IMR-90 (cell line): ENCODE measurements at regions not wholly inside any gene's neighbourhood (a gene's known extent, or its start where the extent isn't known, plus 50 kb on each side); places are given as distances from the start of the nearest gene placed in this dataset.

ENCODE experiments used
- ATAC-seq: fragments of 200-7000 bp; cut with Tn5 transposase; 2 replicates; pipeline ENCODE4 v1.9.1; 2020; ENCODE audit warnings: low read depth, mild to moderate bottlenecking, moderate library complexity
- BruUV-seq: library from RNA; stranded (reverse); fragments of 400-500 nt; replicated peaks from 2 replicates; lab custom pipeline; 2021; lab: Mats Ljungman, UMichigan
- CTCF ChIA-PET: fragments of 300-600 bp; formaldehyde crosslinking; extraction: SDS; loops from one replicate; lab custom pipeline; 2021; ENCODE audit warnings: antibody characterized with exemption; lab: Yijun Ruan, JAX
- POLR2A ChIA-PET: fragments of 300-600 bp; sonication (Branson Sonifier 250); formaldehyde crosslinking; loops from one replicate; lab custom pipeline; 2022; ENCODE audit warnings: antibody characterized with exemption; ENCODE audit not compliant: unreplicated experiment; lab: Charles Lee
- DNase-seq: peaks from one replicate; pipeline ENCODE4 v3.0.0; 2013
- H2AFZ ChIP-seq: replicated peaks from 2 replicates; pipeline ENCODE3; 2013; ENCODE audit warnings: low read length, mild to moderate bottlenecking; ENCODE audit not compliant: poor library complexity
- H2AK5ac ChIP-seq: 2 replicates; pipeline ENCODE4 v1.6.1; 2013; ENCODE audit warnings: low read depth, low read length, inconsistent platforms
- H2AK9ac ChIP-seq: replicated peaks from 2 replicates; pipeline ENCODE3; 2013; ENCODE audit warnings: mild to moderate bottlenecking, low read depth, low read length, moderate library complexity; ENCODE audit not compliant: poor library complexity
- H2BK120ac ChIP-seq: 2 replicates; pipeline ENCODE4 v1.6.1; 2013; ENCODE audit warnings: low read depth, low read length, inconsistent platforms
- H2BK15ac ChIP-seq: 3 replicates; pipeline ENCODE4 v1.6.1; 2013; ENCODE audit warnings: low read depth, low read length, inconsistent platforms
- H2BK20ac ChIP-seq: 2 replicates; pipeline ENCODE4 v1.6.1; 2013; ENCODE audit warnings: low read depth, mild to moderate bottlenecking, inconsistent platforms, low read length, moderate library complexity
- H2BK5ac ChIP-seq: 2 replicates; pipeline ENCODE4 v1.6.1; 2013; ENCODE audit warnings: mild to moderate bottlenecking, low read depth, low read length, inconsistent platforms; ENCODE audit not compliant: poor library complexity, severe bottlenecking
- H3K14ac ChIP-seq: replicated peaks from 2 replicates; pipeline ENCODE4 v1.6.1; 2013; ENCODE audit warnings: low read depth, low read length, inconsistent platforms
- H3K18ac ChIP-seq: 2 replicates; pipeline ENCODE4 v1.6.1; 2013; ENCODE audit warnings: low read depth, low read length, control low read depth
- H3K23ac ChIP-seq: 2 replicates; pipeline ENCODE4 v1.6.1; 2013; ENCODE audit warnings: low read depth, low read length, inconsistent platforms
- H3K27ac ChIP-seq: 2 replicates; pipeline ENCODE4 v1.5.1; 2013; ENCODE audit warnings: mild to moderate bottlenecking, control low read depth, low read length; ENCODE audit not compliant: insufficient read depth
- H3K27me3 ChIP-seq: 2 replicates; pipeline ENCODE4 v1.6.1; 2013; ENCODE audit warnings: low read length; ENCODE audit not compliant: control insufficient read depth, insufficient read depth
- H3K36me3 ChIP-seq: 2 replicates; pipeline ENCODE4 v1.6.1; 2013; ENCODE audit warnings: low read length, mixed read lengths; ENCODE audit not compliant: control insufficient read depth, insufficient read depth
- H3K4ac ChIP-seq: 2 replicates; pipeline ENCODE4 v1.6.1; 2013; ENCODE audit warnings: low read depth, low read length, inconsistent platforms
- H3K4me1 ChIP-seq: 2 replicates; pipeline ENCODE4 v1.6.1; 2013; ENCODE audit warnings: low read length, mixed read lengths; ENCODE audit not compliant: control insufficient read depth, insufficient read depth
- H3K4me2 ChIP-seq: 2 replicates; pipeline ENCODE4 v1.6.1; 2013; ENCODE audit warnings: low read depth, mild to moderate bottlenecking, control low read depth, low read length, moderate library complexity
- H3K4me3 ChIP-seq: 2 replicates; pipeline ENCODE4 v1.5.1; 2013; ENCODE audit warnings: low read depth, mild to moderate bottlenecking, control low read depth, low read length, moderate library complexity; ENCODE audit not compliant: insufficient read depth
- H3K56ac ChIP-seq: 2 replicates; pipeline ENCODE4 v1.6.1; 2013; ENCODE audit warnings: low read length, inconsistent platforms; ENCODE audit not compliant: insufficient read depth; ENCODE audit errors: extremely low read depth
- H3K79me1 ChIP-seq, 2 experiments: 2 replicates each; pipeline ENCODE4 v1.6.1; 2013; ENCODE audit warnings: low read length in 2 of 2, inconsistent platforms in 1 of 2, low read depth in 1 of 2
- H3K9ac ChIP-seq: 2 replicates; pipeline ENCODE4 v1.6.1; 2013; ENCODE audit warnings: low read depth, low read length, control low read depth
- H3K9me1 ChIP-seq: 2 replicates; pipeline ENCODE4 v1.6.1; 2013; ENCODE audit warnings: low read length, inconsistent platforms; ENCODE audit not compliant: insufficient read depth
- H3K9me3 ChIP-seq: 2 replicates; pipeline ENCODE4 v1.6.1; 2013; ENCODE audit warnings: low read length; ENCODE audit not compliant: control insufficient read depth, insufficient read depth
- H4K20me1 ChIP-seq: 2 replicates; pipeline ENCODE4 v1.6.1; 2013; ENCODE audit warnings: low read length, inconsistent platforms; ENCODE audit not compliant: insufficient read depth
- H4K5ac ChIP-seq: 2 replicates; pipeline ENCODE4 v1.6.1; 2013; ENCODE audit warnings: mild to moderate bottlenecking, low read depth, low read length, control low read depth
- H4K8ac ChIP-seq, 2 experiments: 2 replicates each; pipeline ENCODE4 v1.6.1; 2013; ENCODE audit warnings: low read depth in 2 of 2, low read length in 2 of 2, control low read depth in 1 of 2, inconsistent platforms in 1 of 2
- H4K91ac ChIP-seq: 2 replicates; pipeline ENCODE4 v1.6.1; 2013; ENCODE audit warnings: low read depth, low read length, inconsistent platforms; ENCODE audit not compliant: insufficient read depth
- BHLHE40 ChIP-seq: fragments of 150-350 bp; IDR thresholded peaks from 2 replicates; pipeline ENCODE4 v1.6.1; 2016; ENCODE audit warnings: mild to moderate bottlenecking, low read depth, low read length
- CEBPB ChIP-seq: IDR thresholded peaks from 2 replicates; pipeline ENCODE4 v1.6.1; 2012; ENCODE audit warnings: low read depth, low read length, improper control_type of control experiment
- CHD1 ChIP-seq: IDR thresholded peaks from 2 replicates; pipeline ENCODE4 v1.6.1; 2012; ENCODE audit warnings: low read depth, low read length, improper control_type of control experiment
- FOS ChIP-seq: fragments of 150-350 bp; IDR thresholded peaks from 2 replicates; pipeline ENCODE4 v1.6.1; 2016; ENCODE audit warnings: low read depth, low read length
- MAFK ChIP-seq: IDR thresholded peaks from 2 replicates; pipeline ENCODE4 v1.6.1; 2012; ENCODE audit warnings: low read depth, low read length, improper control_type of control experiment
- MAZ ChIP-seq: IDR thresholded peaks from 2 replicates; pipeline ENCODE4 v1.6.1; 2012; ENCODE audit warnings: low read depth, mild to moderate bottlenecking, low read length, improper control_type of control experiment, moderate library complexity, borderline replicate concordance
- MXI1 ChIP-seq: IDR thresholded peaks from 2 replicates; pipeline ENCODE4 v1.6.1; 2012; ENCODE audit warnings: low read depth, mild to moderate bottlenecking, low read length, moderate library complexity, borderline replicate concordance
- NFE2L2 ChIP-seq: fragments of 150-350 bp; IDR thresholded peaks from 2 replicates; pipeline ENCODE4 v1.6.1; 2016; ENCODE audit warnings: low read depth, mild to moderate bottlenecking, low read length
- POLR2A ChIP-seq: IDR thresholded peaks from 2 replicates; pipeline ENCODE4 v1.6.1; 2012; ENCODE audit warnings: mild to moderate bottlenecking, low read depth, low read length
- RAD21 ChIP-seq: IDR thresholded peaks from 2 replicates; pipeline ENCODE4 v1.6.1; 2012; ENCODE audit warnings: low read length, improper control_type of control experiment
- RCOR1 ChIP-seq: IDR thresholded peaks from 2 replicates; pipeline ENCODE4 v1.6.1; 2012; ENCODE audit warnings: mild to moderate bottlenecking, low read length, improper control_type of control experiment; ENCODE audit not compliant: insufficient replicate concordance
- RFX5 ChIP-seq: IDR thresholded peaks from 2 replicates; pipeline ENCODE4 v1.8.0; 2012; ENCODE audit warnings: low read depth, mild to moderate bottlenecking, low read length, moderate library complexity
- SMC3 ChIP-seq: fragments of 150-350 bp; IDR thresholded peaks from 2 replicates; pipeline ENCODE4 v1.6.1; 2016; ENCODE audit warnings: low read depth, mild to moderate bottlenecking, antibody characterized with exemption, low read length, moderate library complexity
- WGBS, 2 experiments: methylation state at CpG; one replicate each; pipeline versions ENCODE4 v1.1.5 to v1.1.7; 2013; ENCODE audit warnings: missing lambda C conversion rate in 2 of 2; ENCODE audit not compliant: insufficient read length in 1 of 2; ENCODE audit errors: extremely low coverage in 2 of 2; 5-methylcytosine and 5-hydroxymethylcytosine counted together
- dilution Hi-C: fragments of 300-500 bp; cut with HindIII; formaldehyde crosslinking; loops from one replicate; pipeline ENCODE4 v1.14.3; 2018; ENCODE audit warnings: low sequenced_read_pairs; ENCODE audit not compliant: unreplicated experiment
- in situ Hi-C: fragments of 300-500 bp; cut with MboI; formaldehyde crosslinking; loops from 3 replicates; pipeline ENCODE4 v1.14.3; 2019; ENCODE audit warnings: low sequenced_read_pairs, inconsistent platforms, mixed read lengths
- intact Hi-C: fragments of 100-400 bp; cut with micrococcal nuclease; formaldehyde crosslinking; loops from 2 replicates; pipeline ENCODE4 v1.10.0; 2022
- TF ChIP-seq, protein P1 (sequence below): conservative IDR thresholded peaks from 2 replicates; pipeline ENCODE4 v1.5.1; 2012; ENCODE audit warnings: mild to moderate bottlenecking, low read depth, low read length, improper control_type of control experiment
- TF ChIP-seq, protein P2 (sequence below): fragments of 150-350 bp; IDR thresholded peaks from 2 replicates; pipeline ENCODE4 v1.6.1; 2017; ENCODE audit warnings: mild to moderate bottlenecking, antibody characterized with exemption, low read length, low read depth
- TF ChIP-seq, protein P3 (sequence below): fragments of 150-350 bp; IDR thresholded peaks from 2 replicates; pipeline ENCODE4 v1.6.1; 2016; ENCODE audit warnings: low read depth, mild to moderate bottlenecking, low read length, moderate library complexity, borderline replicate concordance

- DNase-seq (no peak), ATAC-seq (no peak)
- no peak overlapping the region for H2BK5ac ChIP-seq
- no peak overlapping the region for H4K8ac ChIP-seq
- no peak overlapping the region for H3K18ac ChIP-seq
- dilution Hi-C loops, result no loop called here
- no peak overlapping the region for H3K9ac ChIP-seq
- H2AK9ac ChIP-seq, result no peak overlapping the region
- no peak overlapping the region for H3K4ac ChIP-seq
- in situ Hi-C loops, result no loop called here
- WGBS, 2 experiments, result no CpG with 5 or more reads among the region's 1 CpG
- no peaks in the 10 kb centered on the region for H3K36me3 ChIP-seq
- H3K4me2 ChIP-seq, result no peak overlapping the region
- H2AK5ac ChIP-seq, result no peak overlapping the region
- H3K23ac ChIP-seq, result no peak overlapping the region
- H3K4me3 ChIP-seq, result no peak overlapping the region
- BruUV-seq, result no TSS peak
- H2AFZ ChIP-seq, result no peak overlapping the region
- H3K9me1 ChIP-seq, result no peaks in the 10 kb centered on the region
- no peak overlapping the region for H2BK20ac ChIP-seq
- POLR2A ChIA-PET, result no interaction called here
- no peak overlapping the region for H3K14ac ChIP-seq
- H3K27ac ChIP-seq, result no peak overlapping the region
- H4K5ac ChIP-seq, result no peak overlapping the region
- H3K79me1 ChIP-seq, result no peaks in the 10 kb centered on the region
- H2BK15ac ChIP-seq, result no peak overlapping the region
- H4K91ac ChIP-seq, result no peak overlapping the region
- intact Hi-C loops, result no loop called here
- H3K9me3 ChIP-seq, result no peaks in the 10 kb centered on the region
- H3K27me3 ChIP-seq, result no peaks in the 10 kb centered on the region
- CTCF ChIA-PET, result no interaction called here
- H3K4me1 ChIP-seq, result no peaks in the 10 kb centered on the region
- no peak overlapping the region for H3K56ac ChIP-seq
- H4K20me1 ChIP-seq, result no peaks in the 10 kb centered on the region
- H2BK120ac ChIP-seq, result no peak overlapping the region
- TF ChIP-seq CHD1 (no peak), RAD21 (no peak), FOS (no peak), CEBPB (no peak), MAFK (no peak), RCOR1 (no peak), MAZ (no peak), RFX5 (no peak), NFE2L2 (no peak), POLR2A (no peak), MXI1 (no peak), SMC3 (no peak), BHLHE40 (no peak)
- TF ChIP-seq, protein P1, sequence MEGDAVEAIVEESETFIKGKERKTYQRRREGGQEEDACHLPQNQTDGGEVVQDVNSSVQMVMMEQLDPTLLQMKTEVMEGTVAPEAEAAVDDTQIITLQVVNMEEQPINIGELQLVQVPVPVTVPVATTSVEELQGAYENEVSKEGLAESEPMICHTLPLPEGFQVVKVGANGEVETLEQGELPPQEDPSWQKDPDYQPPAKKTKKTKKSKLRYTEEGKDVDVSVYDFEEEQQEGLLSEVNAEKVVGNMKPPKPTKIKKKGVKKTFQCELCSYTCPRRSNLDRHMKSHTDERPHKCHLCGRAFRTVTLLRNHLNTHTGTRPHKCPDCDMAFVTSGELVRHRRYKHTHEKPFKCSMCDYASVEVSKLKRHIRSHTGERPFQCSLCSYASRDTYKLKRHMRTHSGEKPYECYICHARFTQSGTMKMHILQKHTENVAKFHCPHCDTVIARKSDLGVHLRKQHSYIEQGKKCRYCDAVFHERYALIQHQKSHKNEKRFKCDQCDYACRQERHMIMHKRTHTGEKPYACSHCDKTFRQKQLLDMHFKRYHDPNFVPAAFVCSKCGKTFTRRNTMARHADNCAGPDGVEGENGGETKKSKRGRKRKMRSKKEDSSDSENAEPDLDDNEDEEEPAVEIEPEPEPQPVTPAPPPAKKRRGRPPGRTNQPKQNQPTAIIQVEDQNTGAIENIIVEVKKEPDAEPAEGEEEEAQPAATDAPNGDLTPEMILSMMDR, result no peak
- TF ChIP-seq, protein P2, sequence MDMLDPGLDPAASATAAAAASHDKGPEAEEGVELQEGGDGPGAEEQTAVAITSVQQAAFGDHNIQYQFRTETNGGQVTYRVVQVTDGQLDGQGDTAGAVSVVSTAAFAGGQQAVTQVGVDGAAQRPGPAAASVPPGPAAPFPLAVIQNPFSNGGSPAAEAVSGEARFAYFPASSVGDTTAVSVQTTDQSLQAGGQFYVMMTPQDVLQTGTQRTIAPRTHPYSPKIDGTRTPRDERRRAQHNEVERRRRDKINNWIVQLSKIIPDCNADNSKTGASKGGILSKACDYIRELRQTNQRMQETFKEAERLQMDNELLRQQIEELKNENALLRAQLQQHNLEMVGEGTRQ, result no peak
- TF ChIP-seq, protein P3, sequence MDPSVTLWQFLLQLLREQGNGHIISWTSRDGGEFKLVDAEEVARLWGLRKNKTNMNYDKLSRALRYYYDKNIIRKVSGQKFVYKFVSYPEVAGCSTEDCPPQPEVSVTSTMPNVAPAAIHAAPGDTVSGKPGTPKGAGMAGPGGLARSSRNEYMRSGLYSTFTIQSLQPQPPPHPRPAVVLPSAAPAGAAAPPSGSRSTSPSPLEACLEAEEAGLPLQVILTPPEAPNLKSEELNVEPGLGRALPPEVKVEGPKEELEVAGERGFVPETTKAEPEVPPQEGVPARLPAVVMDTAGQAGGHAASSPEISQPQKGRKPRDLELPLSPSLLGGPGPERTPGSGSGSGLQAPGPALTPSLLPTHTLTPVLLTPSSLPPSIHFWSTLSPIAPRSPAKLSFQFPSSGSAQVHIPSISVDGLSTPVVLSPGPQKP, result no peak
These were observed 215.3 kb upstream of the ROBO1 start for GRCh38 chr3:79983118-79983517.
